Right atrium auricular region (tissue), 2 donors: ENCODE measurements at regions not wholly inside any gene's neighbourhood (a gene's known extent, or its start where the extent isn't known, plus 50 kb on each side); places are given as distances from the start of the nearest gene placed in this dataset.

Source experiments
- DNase-seq: peaks from one replicate; pipeline ENCODE4 v3.0.0-alpha.2; 2019; ENCODE audit warnings: low spot score
- H3K27ac ChIP-seq, 2 donors: fragments of 200-600 bp; sonication (generic); 1 replicate in 1 of 2; 2 replicates in 1 of 2; pipeline ENCODE4 v1.5.1; 2016 to 2019
- H3K27me3 ChIP-seq, 2 donors: fragments of 200-600 bp; sonication (generic); one replicate each; pipeline versions ENCODE4 v1.5.1 to v1.6.0; 2017 to 2019
- H3K36me3 ChIP-seq: fragments of 200-600 bp; sonication (generic); one replicate; pipeline ENCODE4 v1.5.1; 2016
- H3K4me1 ChIP-seq, 2 donors: fragments of 200-600 bp; sonication (generic); one replicate each; pipeline versions ENCODE4 v1.5.1 to v1.6.0; 2017 to 2019
- H3K4me3 ChIP-seq, 2 donors: fragments of 200-600 bp; sonication (generic); 1 replicate in 1 of 2; 2 replicates in 1 of 2; pipeline ENCODE4 v1.5.1; 2017 to 2019; ENCODE audit warnings: mild to moderate bottlenecking in 1 of 2, moderate library complexity in 1 of 2
- H3K9me3 ChIP-seq, 2 donors: fragments of 200-600 bp; sonication (generic); one replicate each; pipeline ENCODE4 v1.5.1; 2019
- CTCF ChIP-seq, 2 donors: fragments of 200-600 bp; sonication (generic); IDR thresholded peaks; one replicate each; pipeline ENCODE4 v1.5.1; 2019; ENCODE audit warnings: antibody characterized with exemption in 2 of 2

DNA sequence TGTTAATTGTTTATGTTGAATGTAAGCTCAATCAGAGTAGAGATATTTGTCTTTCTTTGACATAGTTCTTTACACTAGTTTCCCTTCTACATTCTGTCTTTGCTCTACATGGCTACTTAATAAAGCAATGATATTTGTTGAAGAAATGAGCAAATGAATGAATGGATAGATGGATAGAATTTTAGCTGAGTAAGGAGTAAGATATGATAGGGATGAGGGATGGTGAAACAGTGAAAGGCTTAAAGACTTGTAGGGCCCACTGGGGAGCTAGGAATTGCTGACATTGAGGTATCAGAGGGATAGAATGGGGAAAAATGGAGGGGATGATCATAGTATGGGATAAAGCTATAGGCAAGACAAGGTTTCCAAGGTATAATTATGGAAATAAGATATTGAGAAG lies 361.6 kb upstream of the SPHKAP start:
- Histone ChIP-seq H3K27me3 (no peaks in the 10 kb centered on the region), H3K4me1 (no peaks in the 10 kb centered on the region), H3K9me3 (peaks cover 0 to 8% of the 10 kb centered on the region in 2 donors), H3K4me3 (no peak overlapping the region), H3K36me3 (no peaks in the 10 kb centered on the region), H3K27ac (no peak overlapping the region)
- DNase-seq, result no peak
- no peak for TF ChIP-seq CTCF (IDR thresholded peaks at IDR 0.05)

DNA sequence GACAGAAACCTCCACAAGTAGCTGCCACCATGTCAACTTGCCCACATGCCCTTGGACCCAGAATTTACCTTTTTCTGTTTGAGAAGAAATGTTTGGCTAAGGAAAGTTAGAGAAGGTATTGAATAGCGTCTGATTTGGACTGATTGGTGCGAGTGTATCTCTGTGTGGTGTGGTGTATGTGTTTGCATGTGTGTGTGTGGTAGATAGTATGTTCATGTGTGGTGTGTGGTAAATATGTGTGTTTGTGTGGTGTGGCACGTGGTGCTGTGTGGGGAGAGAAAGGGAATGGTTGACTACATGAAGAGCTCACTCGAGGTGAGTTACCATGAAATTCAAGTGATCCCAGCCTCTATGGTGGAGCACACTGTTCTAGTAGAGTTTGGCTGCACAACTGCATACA lies 360.8 kb upstream of the SPHKAP start:
- Histone ChIP-seq H3K4me3 (no peak overlapping the region), H3K4me1 (no peaks in the 10 kb centered on the region), H3K9me3 (peaks cover 0 to 8% of the 10 kb centered on the region in 2 donors), H3K27ac (no peak overlapping the region), H3K36me3 (no peaks in the 10 kb centered on the region), H3K27me3 (no peaks in the 10 kb centered on the region)
- DNase-seq, result no peak
- no peak for TF ChIP-seq CTCF (IDR thresholded peaks at IDR 0.05)

GRCh38 chr2:228541789-228542188 lies 360.3 kb upstream of the SPHKAP start:
- H3K27me3 ChIP-seq, result no peaks in the 10 kb centered on the region
- no peaks in the 10 kb centered on the region for H3K4me1 ChIP-seq
- no peak overlapping the region for H3K4me3 ChIP-seq
- H3K9me3 ChIP-seq, result peaks cover 0 to 8% of the 10 kb centered on the region in 2 donors
- no peak for TF ChIP-seq CTCF (IDR thresholded peaks at IDR 0.05)
- no peak for DNase-seq
- no peaks in the 10 kb centered on the region for H3K36me3 ChIP-seq
- H3K27ac ChIP-seq, result no peak overlapping the region

DNA sequence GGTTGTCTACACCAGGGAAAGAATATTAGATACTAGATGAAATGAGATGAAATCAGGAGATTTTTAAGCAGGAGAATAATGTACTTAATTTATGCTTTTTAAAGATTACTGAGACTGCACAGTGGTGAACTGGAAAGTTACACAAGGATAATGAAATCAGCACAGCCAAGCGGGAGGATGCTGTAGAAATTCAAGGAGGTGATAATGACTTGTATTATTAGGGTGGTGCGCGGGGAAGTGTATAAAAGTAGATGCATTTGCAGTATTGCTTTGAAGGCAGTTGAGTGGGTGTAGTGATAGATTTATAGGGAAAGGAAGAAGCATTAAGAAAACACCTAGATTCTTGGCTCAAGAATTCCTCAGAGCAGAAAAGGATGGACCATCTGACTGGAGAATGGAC lies 359.5 kb upstream of the SPHKAP start:
- no peak for TF ChIP-seq CTCF (IDR thresholded peaks at IDR 0.05)
- H3K27ac ChIP-seq, result no peak overlapping the region

GRCh38 chr2:228535396-228535795 lies 353.9 kb upstream of the SPHKAP start:
- Histone ChIP-seq H3K9me3 (peaks cover 0 to 11% of the 10 kb centered on the region in 2 donors), H3K36me3 (no peaks in the 10 kb centered on the region), H3K27ac (no peak overlapping the region), H3K27me3 (no peaks in the 10 kb centered on the region), H3K4me3 (no peak overlapping the region), H3K4me1 (no peaks in the 10 kb centered on the region)
- no peak for TF ChIP-seq CTCF (IDR thresholded peaks at IDR 0.05)
- DNase-seq, result no peak

More for the DNA sequence above, 359.5 kb upstream of the SPHKAP start:
- H3K4me3 ChIP-seq, result no peak overlapping the region
- DNase-seq, result no peak
- no peaks in the 10 kb centered on the region for H3K4me1 ChIP-seq
- no peaks in the 10 kb centered on the region for H3K27me3 ChIP-seq
- H3K9me3 ChIP-seq, result peaks cover 0 to 1% of the 10 kb centered on the region in 2 donors
- no peaks in the 10 kb centered on the region for H3K36me3 ChIP-seq

GRCh38 chr2:228533156-228533555 lies 351.7 kb upstream of the SPHKAP start:
- Histone ChIP-seq H3K27me3 (no peaks in the 10 kb centered on the region), H3K4me1 (no peaks in the 10 kb centered on the region), H3K27ac (no peak overlapping the region), H3K9me3 (peaks cover 0 to 11% of the 10 kb centered on the region in 2 donors), H3K36me3 (no peaks in the 10 kb centered on the region), H3K4me3 (no peak overlapping the region)
- DNase-seq, result no peak
- TF ChIP-seq CTCF (IDR thresholded peaks at IDR 0.05), result no peak
